ENCODE measurements at regions not wholly inside any gene's neighbourhood (a gene's known extent, or its start where the extent isn't known, plus 50 kb on each side); places are given as distances from the start of the nearest gene placed in this dataset.
"Not testable (repeated sequence)": the region's sequence is repeated elsewhere in the genome, so short reads cannot be mapped to it uniquely, and the experiment has no call there.

- DNase-seq (ENCODE audit: low read depth in 4 of 4, low spot score in 3 of 4), result not testable (repeated sequence)
Measured at GRCh38 chr5:119299242-119299614, 56.6 kb upstream of the TNFAIP8 start.

DNA sequence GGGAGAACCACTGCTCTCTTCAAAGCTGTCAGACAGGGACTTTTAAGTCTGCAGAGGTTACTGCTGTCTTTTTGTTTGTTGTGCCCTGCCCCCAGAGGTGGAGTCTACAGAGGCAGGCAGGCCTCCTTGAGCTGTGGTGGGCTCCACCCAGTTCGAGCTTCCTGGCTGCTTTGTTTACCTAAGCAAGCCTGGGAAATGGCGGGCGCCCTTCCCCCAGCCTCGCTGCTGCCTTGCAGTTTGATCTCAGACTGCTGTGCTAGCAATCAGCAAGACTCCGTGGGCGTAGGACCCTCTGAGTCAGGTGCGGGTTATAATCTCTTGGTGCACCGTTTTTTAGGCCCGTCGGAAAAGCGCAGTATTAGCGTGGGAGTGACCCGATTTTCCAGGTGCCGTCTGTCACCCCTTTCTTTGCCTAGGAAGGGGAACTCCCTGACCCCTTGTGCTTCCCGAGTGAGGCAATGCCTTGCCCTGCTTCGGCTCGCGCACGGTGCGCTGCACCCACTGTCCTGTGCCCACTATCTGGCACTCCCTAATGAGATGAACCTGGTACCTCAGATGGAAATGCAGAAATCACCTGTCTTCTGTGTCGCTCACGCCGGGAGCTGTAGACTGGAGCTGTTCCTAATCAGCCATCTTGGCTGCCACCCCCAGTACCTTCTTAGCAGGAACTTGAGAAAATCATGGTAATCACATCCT, 56.1 kb upstream of the TNFAIP8 start:
- DNase-seq (ENCODE audit: low read depth in 4 of 4, low spot score in 3 of 4), result not testable (repeated sequence)

DNA sequence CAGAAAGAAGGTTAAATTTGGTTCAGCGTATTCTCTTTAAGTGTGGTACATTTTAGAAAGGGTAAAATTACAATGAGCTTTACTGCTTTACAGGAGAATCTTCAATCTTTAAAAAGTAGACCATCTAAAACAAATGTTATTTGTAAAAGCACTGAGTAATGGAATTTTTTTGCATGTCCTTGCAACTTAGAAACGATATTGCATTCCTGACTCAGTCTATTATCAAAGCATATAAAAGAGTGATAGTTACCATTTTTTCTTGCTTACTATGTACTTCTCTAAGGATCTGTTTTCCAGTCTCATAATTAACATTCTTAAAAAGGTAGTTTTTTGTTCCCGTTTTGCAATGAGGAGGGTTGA, 55.5 kb upstream of the TNFAIP8 start:
- no peak for DNase-seq (ENCODE audit: low read depth in 4 of 4, low spot score in 3 of 4)

GRCh38 chr5:119301210-119301609, 54.6 kb upstream of the TNFAIP8 start:
- no peak for DNase-seq (ENCODE audit: low read depth in 4 of 4, low spot score in 3 of 4)

GRCh38 chr5:119301906-119302305, 53.9 kb upstream of the TNFAIP8 start:
- DNase-seq (ENCODE audit: low read depth in 4 of 4, low spot score in 3 of 4), result no peak

GRCh38 chr5:119302449-119302848, 53.4 kb upstream of the TNFAIP8 start:
- no peak for DNase-seq (ENCODE audit: low read depth in 4 of 4, low spot score in 3 of 4)

GRCh38 chr5:119302916-119303897, 52.6 kb upstream of the TNFAIP8 start:
- peak in 3 of 4 donors; percentile 35 to 62 (median 51) for DNase-seq (ENCODE audit: low read depth in 4 of 4, low spot score in 3 of 4)

DNA sequence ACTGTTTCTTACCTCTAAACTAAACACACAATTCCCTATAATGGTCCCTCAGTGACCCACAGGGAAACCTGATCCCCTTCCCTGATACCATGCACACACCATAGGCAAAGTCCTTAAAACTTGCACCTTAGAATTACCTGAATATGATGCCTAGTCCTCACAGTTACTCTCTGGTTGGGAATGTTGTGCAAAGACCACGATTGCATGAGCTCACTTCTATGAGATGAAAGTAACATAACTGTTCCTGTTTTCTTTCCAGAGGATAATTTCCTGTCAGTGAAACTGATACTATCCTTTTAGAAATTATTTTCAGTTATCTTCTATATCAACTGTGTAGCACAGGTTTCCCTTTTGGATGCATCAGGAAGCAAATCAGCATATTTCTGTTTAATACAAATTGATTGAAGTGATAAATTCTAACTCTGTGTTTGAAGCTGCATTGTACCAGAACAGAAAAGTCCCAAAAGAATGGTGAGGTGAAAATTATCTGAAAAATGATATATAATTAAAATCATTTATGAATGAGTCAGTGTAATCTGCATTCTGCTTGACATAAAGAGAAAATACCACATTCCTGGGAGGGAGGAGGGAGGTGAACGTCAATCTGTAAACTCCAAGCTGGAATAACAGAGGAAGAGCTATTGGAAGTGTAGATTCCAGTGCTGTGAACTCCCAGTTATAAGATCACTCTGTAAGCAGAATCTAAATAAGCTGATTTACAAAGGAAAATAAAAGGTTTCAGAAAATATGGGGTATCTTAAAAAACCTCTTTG, 51.2 kb upstream of the TNFAIP8 start:
- no peak for DNase-seq (ENCODE audit: low read depth in 4 of 4, low spot score in 3 of 4)

All from left renal pelvis (tissue), 4 donors.